NCI-H82 treated with DMSO at 0.1 percent for 48 hours (cell line): ENCODE measurements at regions not wholly inside any gene's neighbourhood (a gene's known extent, or its start where the extent isn't known, plus 50 kb on each side); places are given as distances from the start of the nearest gene placed in this dataset.

ENCODE experiments used
- DNase-seq: peaks from one replicate; lab custom pipeline; 2025; ENCODE audit not compliant: unreplicated experiment; lab: John Stamatoyannopoulos, UW

- no peak for DNase-seq
Measured at GRCh38 chr2:103012590-103012989, 250.8 kb downstream of the TMEM182 start.

GRCh38 chr2:103025056-103025455, 263.2 kb downstream of the TMEM182 start:
- DNase-seq, result no peak

DNA sequence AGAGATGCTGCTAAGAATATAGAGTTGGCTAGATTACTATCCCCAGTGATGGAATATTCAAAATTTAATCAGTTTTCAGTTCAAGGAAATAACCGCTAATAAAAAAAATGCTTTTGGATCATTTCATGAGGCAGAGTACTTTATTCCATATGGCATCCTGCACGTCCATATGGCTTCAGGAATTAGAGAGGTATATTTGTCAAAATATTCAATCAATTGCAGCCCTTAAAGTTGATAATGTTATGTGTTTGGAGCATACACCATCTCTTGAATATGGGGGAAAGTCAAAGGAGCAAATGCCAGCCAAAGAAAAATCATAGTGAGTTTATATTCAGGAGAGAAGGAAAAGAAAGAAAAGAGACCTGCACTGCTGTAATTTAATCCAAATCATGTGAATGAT, 266.4 kb downstream of the TMEM182 start:
- no peak for DNase-seq
